HG03039 (cell line): ENCODE measurements at regions not wholly inside any gene's neighbourhood (a gene's known extent, or its start where the extent isn't known, plus 50 kb on each side); places are given as distances from the start of the nearest gene placed in this dataset.
"Not testable (repeated sequence)": the region's sequence is repeated elsewhere in the genome, so short reads cannot be mapped to it uniquely, and the experiment has no call there.

ENCODE experiments used
- ATAC-seq: cut with Tn5 transposase; IDR thresholded peaks from one replicate; pipeline ENCODE4 v1.9.1; 2021; ENCODE audit warnings: mild to moderate bottlenecking, moderate library complexity; ENCODE audit not compliant: unreplicated experiment

GRCh38 chr2:14827226-14828023 is 194.9 kb downstream of the LRATD1 start:
- ATAC-seq = no peak

DNA sequence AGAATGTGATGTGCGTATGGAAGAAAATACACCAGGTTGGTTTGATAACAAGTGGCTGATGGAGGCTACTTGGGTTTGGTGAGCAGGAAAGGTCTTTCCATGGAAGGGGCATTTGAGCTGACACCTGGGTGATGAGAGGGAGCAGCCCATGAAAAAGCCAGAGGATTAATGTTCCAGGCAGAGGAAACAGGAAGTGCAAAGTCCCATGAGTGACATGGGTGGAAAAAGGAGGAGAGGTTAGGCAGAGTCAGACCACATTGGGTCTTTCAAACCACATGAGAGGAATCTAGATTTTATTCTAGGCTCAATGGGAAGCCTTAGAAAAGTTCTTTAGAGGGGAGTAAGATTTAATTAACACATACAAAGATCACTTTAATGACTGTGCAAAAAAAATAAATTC is 195.7 kb downstream of the LRATD1 start:
- no peak for ATAC-seq

DNA sequence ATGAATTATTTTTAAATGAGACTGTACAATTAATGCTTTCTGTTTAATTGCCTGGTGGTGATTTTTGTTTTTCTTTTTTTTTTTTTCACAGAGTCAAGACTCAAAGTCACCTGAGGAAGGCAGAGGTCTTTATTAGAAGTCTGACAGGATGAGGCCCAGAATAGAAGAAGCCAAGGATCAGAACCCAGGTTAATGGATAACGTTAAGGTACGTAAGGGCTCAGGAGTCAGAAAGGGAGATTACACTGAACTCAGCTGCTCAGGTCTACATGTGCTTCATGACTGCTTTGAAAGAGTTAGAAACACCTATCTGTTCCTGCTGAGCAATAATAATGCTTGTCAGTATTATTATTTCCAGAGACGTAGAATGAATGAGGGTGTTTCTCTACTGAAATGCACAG is 196.5 kb downstream of the LRATD1 start:
- no peak for ATAC-seq

DNA sequence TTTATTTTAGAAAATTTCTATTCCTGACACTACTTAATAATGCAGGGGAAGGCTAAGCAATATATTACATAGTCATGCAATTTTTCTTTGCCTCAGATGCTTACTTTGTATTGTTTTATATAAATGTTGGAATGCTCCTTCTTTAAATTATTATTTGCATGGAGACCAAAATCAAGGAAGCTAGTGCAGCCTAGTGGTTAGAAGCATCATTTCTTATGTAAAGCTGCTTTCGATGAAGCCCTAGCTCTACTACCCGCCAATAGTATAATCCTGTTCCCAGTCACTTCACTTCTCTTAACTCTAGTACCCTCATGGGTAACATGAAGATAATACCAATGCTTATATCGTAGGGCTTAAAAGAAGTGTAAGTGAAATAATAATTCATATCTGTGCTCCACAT is 198.9 kb downstream of the LRATD1 start:
- ATAC-seq = no peak

DNA sequence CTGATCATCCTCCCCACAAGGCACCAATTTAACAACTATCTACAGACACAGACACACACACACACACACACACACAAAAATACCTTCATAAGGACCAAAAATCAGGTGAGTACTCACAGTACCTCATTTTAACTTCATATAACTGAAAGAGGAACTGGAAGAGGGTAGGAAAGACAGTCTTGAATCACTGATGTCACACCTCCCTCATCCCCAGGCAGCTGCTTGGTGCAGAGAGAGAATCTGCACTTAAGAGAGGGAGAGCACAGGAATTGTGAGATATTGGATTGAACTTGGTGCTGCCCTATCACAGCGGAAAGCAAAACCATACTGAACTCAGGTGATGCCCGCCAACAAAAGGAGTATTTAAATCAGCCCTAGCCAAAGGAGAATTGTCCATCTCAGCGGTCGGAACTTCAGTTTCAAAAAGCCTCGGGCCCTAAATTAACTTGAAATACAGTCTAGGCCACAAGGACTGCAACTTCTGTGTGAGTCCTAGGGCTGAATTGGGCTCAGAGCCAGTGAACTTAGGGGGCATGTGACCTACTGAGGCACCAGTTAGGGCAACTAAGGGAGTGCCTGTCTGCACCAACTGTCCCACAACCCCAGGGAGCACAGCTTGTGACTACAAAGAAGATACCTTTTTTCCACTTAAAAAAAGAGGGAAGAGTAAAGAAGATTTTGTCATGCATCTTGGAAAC is 211.1 kb downstream of the LRATD1 start:
- no peak for ATAC-seq

DNA sequence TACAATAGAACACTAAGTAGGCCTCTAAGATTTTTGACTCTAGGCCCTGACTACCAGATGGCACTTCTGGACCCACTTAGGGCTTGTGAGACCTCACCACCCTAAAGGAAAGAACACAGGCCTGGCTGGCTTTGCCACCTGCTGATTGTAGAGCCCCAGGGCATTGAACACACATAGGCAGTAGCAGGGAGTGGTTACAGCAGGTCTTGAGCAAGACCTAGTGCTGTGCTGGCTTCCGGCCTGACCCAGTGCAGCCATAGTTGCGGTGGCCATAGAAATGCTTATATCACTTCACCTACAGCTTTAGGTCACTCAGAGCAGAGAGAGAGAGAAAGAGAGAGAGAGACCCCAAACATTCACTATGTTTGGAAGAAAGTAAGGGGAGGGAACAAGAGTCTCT is 223.2 kb downstream of the LRATD1 start:
- ATAC-seq = no peak

GRCh38 chr2:14861181-14861580 is 228.7 kb downstream of the LRATD1 start:
- ATAC-seq = no peak

DNA sequence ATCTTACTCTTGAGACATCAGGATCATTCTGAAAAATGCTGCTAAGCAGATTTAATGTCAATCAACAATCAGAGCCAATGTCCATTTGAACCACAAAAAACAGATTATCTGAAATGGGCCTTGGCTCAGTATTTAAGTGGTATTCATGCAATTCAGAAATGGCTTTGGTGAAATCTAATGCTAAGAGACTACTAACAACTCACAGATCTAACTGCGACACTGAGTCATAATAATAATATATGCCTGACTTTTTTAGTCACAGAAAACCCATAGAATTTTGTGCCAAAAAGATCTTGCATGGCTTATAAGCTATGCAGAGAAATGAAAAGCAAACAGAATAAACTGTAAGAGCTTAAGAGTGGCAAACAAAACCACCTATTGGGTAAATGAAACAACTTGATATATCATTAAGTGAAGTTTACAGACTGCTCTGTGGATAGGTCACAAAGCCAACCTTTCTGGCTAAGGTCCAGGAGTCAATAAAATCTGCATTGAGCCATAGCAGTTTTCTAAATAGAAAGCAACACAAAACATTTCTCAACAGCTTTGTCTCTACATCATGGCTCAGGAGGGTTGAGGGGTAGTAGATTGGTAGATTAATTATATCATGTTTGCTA is 234.3 kb downstream of the LRATD1 start:
- ATAC-seq = no peak

- no peak for ATAC-seq
Observed at GRCh38 chr2:14867853-14868252, 235.3 kb downstream of the LRATD1 start.

DNA sequence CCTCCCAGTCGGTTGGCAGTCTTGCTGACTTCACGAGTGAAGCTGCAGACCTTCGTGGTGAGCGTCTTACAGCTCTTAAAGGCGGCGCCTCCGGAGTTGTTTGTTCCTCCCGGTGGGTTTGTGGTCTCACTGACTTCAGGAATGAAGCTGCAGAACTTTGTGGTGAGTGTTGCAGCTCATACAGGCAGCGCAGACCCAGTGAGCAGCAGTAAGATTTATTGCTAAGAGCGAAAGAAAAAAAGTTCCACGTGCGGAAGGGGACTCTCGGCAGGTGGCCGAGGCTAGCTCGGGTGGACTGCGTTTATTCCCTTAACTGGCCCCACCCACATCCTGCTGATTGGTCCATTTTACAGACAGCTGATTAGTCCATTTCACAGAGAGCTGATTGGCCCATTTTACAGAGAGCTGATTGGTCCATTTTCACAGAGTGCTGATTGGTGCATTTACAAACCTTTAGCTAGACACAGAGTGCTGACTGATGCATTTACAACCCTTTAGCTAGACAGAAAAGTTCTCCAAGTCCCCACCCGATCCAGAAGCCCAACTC is 240.3 kb downstream of the LRATD1 start:
- ATAC-seq = no peak

DNA sequence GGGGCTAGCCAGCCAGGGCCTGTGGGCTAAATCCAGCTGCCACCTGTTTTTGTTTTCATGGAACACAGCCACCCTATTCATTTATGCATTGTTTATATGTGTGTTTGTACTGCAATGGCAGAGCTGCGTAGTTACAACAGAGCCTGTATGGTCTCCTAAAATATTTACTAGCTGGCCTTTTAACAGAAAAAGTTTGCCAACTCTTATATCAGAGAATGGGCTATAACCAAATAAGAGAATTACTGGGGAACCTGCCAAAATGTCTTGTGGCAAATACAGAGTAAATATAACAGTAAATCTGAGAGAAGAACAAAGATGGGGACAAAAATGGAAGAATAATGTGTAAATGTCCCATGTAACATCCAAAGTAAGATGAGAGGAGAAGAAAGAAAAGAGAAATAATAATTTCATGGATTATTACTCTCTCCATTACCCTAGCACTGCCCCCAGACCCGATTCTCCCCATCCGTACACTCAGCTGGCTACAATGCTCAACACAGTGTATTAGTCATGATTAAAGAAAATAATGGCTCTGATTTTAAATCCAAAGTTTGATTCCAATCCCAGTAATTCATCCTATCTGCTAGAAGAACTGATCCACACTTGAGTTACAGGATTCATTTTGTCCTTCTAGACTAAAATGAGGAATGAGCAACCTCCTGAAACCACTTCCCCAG is 249.3 kb downstream of the LRATD1 start:
- ATAC-seq = no peak

GRCh38 chr2:14884651-14885050 is 252.1 kb downstream of the LRATD1 start:
- ATAC-seq = no peak

DNA sequence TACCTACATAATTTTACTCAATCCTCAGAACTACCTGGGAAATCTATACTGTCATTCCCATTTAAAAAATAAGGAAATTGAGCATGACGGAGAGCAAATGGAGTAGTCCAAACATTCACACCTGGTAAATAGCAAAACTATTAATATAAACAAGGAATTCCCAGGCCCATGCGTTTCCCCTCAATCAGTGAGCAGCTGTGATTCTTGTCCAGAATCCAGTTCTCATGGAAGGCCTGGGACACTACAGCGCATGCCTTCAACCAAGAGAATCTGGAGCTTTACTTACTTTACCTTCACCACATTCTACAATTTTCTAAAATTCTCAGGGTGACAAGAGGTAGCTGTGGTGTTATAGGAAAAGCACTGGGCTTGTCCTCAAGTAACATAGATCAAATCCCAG is 259.0 kb downstream of the LRATD1 start:
- no peak for ATAC-seq

DNA sequence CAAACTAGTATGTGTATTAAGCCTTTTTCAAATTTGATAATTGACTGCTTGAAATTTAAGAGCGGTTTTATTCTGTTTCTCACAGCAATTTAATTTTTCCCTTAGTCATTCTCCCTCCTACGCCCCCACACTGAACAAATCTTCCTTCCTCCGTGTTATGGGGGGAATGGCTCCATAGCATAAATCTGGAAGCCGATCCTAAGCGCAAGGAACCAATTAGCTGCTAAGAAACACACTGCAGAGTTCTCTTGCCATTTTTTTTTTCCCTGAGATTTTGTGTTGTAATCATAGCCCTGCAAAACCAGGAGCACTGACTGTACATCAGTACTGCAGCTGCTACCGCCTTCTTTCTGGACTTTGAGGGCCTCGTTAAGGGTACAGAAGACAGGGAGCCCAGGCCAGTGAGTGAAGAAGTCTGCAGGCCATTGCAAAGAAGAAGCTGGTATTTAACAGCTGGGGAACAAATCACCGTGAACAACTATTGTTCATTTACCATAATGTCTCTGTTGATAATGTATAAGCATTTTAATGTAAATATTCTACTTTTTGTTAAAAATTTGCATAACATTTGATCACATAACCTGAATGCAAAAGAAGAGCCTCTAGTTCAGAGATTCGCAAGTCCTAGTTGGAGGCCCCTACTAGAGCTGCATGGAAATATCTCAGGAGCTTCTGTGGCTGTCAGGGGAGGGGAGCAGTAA is 264.0 kb downstream of the LRATD1 start:
- no peak for ATAC-seq

- no peak for ATAC-seq
Observed at GRCh38 chr2:14899621-14900414, 267.3 kb downstream of the LRATD1 start.

GRCh38 chr2:14901737-14902136 is 269.2 kb downstream of the LRATD1 start:
- ATAC-seq = no peak

- no peak for ATAC-seq
Observed at GRCh38 chr2:14902953-14903352, 270.4 kb downstream of the LRATD1 start.

DNA sequence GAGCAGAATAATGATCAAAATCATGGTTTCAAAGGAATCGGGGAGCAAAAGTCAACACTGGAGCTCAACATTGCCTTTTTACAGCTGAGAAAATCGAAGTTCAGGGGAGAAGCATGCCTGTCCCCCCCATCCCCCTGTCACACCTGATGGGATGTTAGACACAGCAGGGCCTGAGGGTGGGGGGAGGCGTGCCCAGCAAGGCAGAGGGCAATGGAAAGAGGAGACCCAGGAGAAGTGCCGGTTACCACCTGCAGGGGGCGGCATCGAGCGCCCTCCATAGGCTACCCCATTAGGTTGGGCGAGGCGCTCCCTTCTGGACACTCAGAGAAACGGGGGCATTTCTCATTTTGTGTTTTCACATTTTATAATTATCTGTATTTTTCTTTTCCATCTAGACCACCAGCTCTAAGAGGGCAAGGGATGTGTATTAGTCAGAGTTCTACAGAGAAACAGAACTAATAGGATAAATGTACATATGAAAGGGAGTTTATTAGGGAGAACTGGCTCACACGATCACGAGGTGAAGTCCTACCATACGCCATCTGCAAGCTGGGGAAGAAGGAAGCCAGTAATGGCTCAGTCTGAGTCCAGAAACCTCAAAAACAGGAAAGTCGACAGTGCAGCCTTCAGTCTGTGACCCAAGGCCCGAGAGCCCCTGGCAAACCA is 271.3 kb downstream of the LRATD1 start:
- peak; percentile 100 for ATAC-seq

DNA sequence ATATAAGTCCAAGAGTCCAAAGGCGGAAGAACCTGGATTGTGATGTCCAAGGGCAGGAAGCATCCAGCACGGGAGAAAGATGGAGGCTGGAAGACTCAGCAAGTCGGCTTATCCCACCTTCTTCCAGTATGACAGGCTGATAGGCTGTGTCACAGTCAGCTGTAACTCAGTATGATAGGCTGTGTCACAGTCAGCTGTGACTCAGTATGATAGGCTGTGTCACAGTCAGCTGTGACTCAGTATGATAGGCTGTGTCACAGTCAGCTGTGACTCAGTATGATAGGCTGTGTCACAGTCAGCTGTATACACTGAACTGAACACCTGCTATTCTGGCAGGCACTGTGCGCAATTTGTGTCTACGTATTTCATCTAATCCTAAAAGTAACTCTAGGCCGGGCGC is 271.9 kb downstream of the LRATD1 start:
- ATAC-seq = not testable (repeated sequence)
